H1 (cell line): ENCODE measurements at regions not wholly inside any gene's neighbourhood (a gene's known extent, or its start where the extent isn't known, plus 50 kb on each side); places are given as distances from the start of the nearest gene placed in this dataset.
A peak's percentile ranks its signal among the peaks of the same experiment; 100 is the strongest.

Experiments used
- CTCF ChIA-PET: fragments of 300-600 bp; sonication (Branson Sonifier 250); formaldehyde crosslinking; loops from one replicate; lab custom pipeline; 2021; ENCODE audit not compliant: partially characterized antibody; lab: Charles Lee
- POLR2A ChIA-PET: fragments of 300-600 bp; sonication (Branson Sonifier 250); formaldehyde crosslinking; loops from one replicate; lab custom pipeline; 2021; ENCODE audit warnings: inconsistent platforms; ENCODE audit not compliant: partially characterized antibody; lab: Charles Lee
- DNase-seq, 2 experiments: peaks; one replicate each; pipeline versions ENCODE4 v3.0.0 to v3.0.0-alpha.2; 2010 to 2022; ENCODE audit warnings: low spot score in 2 of 2, low read depth in 1 of 2, mixed read lengths in 1 of 2
- FAIRE-seq: peaks from 2 replicates; lab custom pipeline; 2011; peaks lifted over from hg19 to GRCh38; lab: Jason Lieb, UNC
- H2AFZ ChIP-seq: 2 replicates; pipeline ENCODE4 v1.8.1; 2012; ENCODE audit warnings: low read length, inconsistent platforms
- H2AK5ac ChIP-seq: 2 replicates; pipeline ENCODE4 v1.6.1; 2013; ENCODE audit warnings: low read depth, low read length
- H2BK120ac ChIP-seq: replicated peaks from 2 replicates; pipeline ENCODE3; 2013; ENCODE audit warnings: low read depth, low read length, inconsistent platforms
- H2BK12ac ChIP-seq: 2 replicates; pipeline ENCODE4 v1.6.1; 2013; ENCODE audit warnings: low read depth, low read length
- H2BK15ac ChIP-seq: 2 replicates; pipeline ENCODE4 v1.6.1; 2013; ENCODE audit warnings: low read length
- H2BK20ac ChIP-seq: 2 replicates; pipeline ENCODE4 v1.6.1; 2013; ENCODE audit warnings: low read length
- H2BK5ac ChIP-seq: 2 replicates; pipeline ENCODE4 v1.6.1; 2013; ENCODE audit warnings: low read depth, low read length
- H3K14ac ChIP-seq: 2 replicates; pipeline ENCODE4 v1.6.1; 2013; ENCODE audit warnings: inconsistent platforms; ENCODE audit not compliant: insufficient read length
- H3K18ac ChIP-seq: 2 replicates; pipeline ENCODE4 v1.6.1; 2013; ENCODE audit warnings: low read length; ENCODE audit errors: extremely low read depth
- H3K23ac ChIP-seq: 2 replicates; pipeline ENCODE4 v1.6.1; 2013; ENCODE audit warnings: inconsistent platforms; ENCODE audit not compliant: insufficient read length
- H3K23me2 ChIP-seq: 2 replicates; pipeline ENCODE4 v1.6.1; 2013; ENCODE audit warnings: low read depth, low read length
- H3K27ac ChIP-seq: 2 replicates; pipeline ENCODE4 v1.6.1; 2011; ENCODE audit warnings: low read depth, low read length, inconsistent platforms
- H3K27me3 ChIP-seq, 4 experiments: replicated peaks in 1 of 4; 1 replicate in 1 of 4; 2 replicates in 3 of 4; pipeline versions ENCODE4 v1.6.1 to v1.8.1; 2011 to 2013; ENCODE audit warnings: low read length in 3 of 4, mild to moderate bottlenecking in 3 of 4, inconsistent platforms in 2 of 4, mixed read lengths in 2 of 4, moderate library complexity in 1 of 4; ENCODE audit not compliant: control insufficient read depth in 3 of 4, insufficient read depth in 3 of 4; ENCODE audit errors: extremely low read depth in 1 of 4
- H3K36me3 ChIP-seq, 4 experiments: 2 replicates each; pipeline versions ENCODE4 v1.6.1 to v1.8.1; 2011 to 2013; ENCODE audit warnings: mild to moderate bottlenecking in 4 of 4, low read length in 3 of 4, moderate library complexity in 2 of 4, control low read depth in 1 of 4, inconsistent platforms in 1 of 4; ENCODE audit not compliant: insufficient read depth in 4 of 4, control insufficient read depth in 2 of 4
- H3K4ac ChIP-seq: replicated peaks from 2 replicates; pipeline ENCODE3; 2013; ENCODE audit warnings: low read length, low read depth, mixed read lengths, inconsistent platforms; ENCODE audit not compliant: insufficient read length
- H3K4me1 ChIP-seq, 4 experiments: replicated peaks in 1 of 4; 1 replicate in 1 of 4; 2 replicates in 3 of 4; pipeline versions ENCODE4 v1.6.1 to v1.8.1; 2011 to 2013; ENCODE audit warnings: low read length in 3 of 4, inconsistent platforms in 2 of 4, mixed read lengths in 1 of 4; ENCODE audit not compliant: insufficient read depth in 4 of 4, control insufficient read depth in 3 of 4
- H3K4me2 ChIP-seq, 2 experiments: 2 replicates each; pipeline versions ENCODE4 v1.6.1 to v1.8.1; 2011 to 2013; ENCODE audit warnings: low read depth in 2 of 2, low read length in 2 of 2, control low read depth in 1 of 2, inconsistent platforms in 1 of 2, mild to moderate bottlenecking in 1 of 2; ENCODE audit not compliant: insufficient read depth in 1 of 2
- H3K4me3 ChIP-seq, 4 experiments: fragments of 200-600, 300-600 bp in 1 of 4; sonication (generic), shearing (Covaris generic), sonication (Bioruptor Twin) in 1 of 4; 2 replicates each; pipeline versions ENCODE4 v1.5.1 to v1.8.1; 2011 to 2016; ENCODE audit warnings: low read length in 4 of 4, low read depth in 3 of 4, control low read depth in 2 of 4, inconsistent platforms in 2 of 4, mild to moderate bottlenecking in 2 of 4, mixed read lengths in 1 of 4, moderate library complexity in 1 of 4; ENCODE audit not compliant: insufficient read depth in 2 of 4; ENCODE audit errors: extremely low read depth in 1 of 4
- H3K56ac ChIP-seq: replicated peaks from 2 replicates; pipeline ENCODE3; 2013; ENCODE audit warnings: low read depth, mild to moderate bottlenecking, mixed read lengths, low read length, inconsistent platforms; ENCODE audit not compliant: insufficient read length
- H3K79me1 ChIP-seq: 2 replicates; pipeline ENCODE4 v1.6.1; 2013; ENCODE audit warnings: low read depth, low read length, control low read depth
- H3K79me2 ChIP-seq, 2 experiments: 2 replicates each; pipeline versions ENCODE4 v1.6.1 to v1.8.1; 2012 to 2013; ENCODE audit warnings: low read length in 2 of 2, mild to moderate bottlenecking in 2 of 2, inconsistent platforms in 1 of 2; ENCODE audit not compliant: insufficient read depth in 2 of 2, control insufficient read depth in 1 of 2
- H3K9ac ChIP-seq, 4 experiments: replicated peaks in 1 of 4; 1 replicate in 1 of 4; 2 replicates in 3 of 4; pipeline versions ENCODE4 v1.6.1 to v1.8.1; 2011 to 2013; ENCODE audit warnings: low read depth in 3 of 4, low read length in 3 of 4, control low read depth in 2 of 4, mild to moderate bottlenecking in 2 of 4, moderate library complexity in 2 of 4, inconsistent platforms in 1 of 4; ENCODE audit errors: extremely low read depth in 1 of 4
- H3K9me3 ChIP-seq, 2 experiments: 2 replicates each; pipeline versions ENCODE4 v1.6.1 to v1.8.1; 2012 to 2013; ENCODE audit warnings: mild to moderate bottlenecking in 2 of 2, moderate library complexity in 2 of 2, control low read depth in 1 of 2, inconsistent platforms in 1 of 2, low read depth in 1 of 2, low read length in 1 of 2, mixed read lengths in 1 of 2; ENCODE audit not compliant: insufficient read depth in 2 of 2
- H4K20me1 ChIP-seq, 2 experiments: replicated peaks in 1 of 2; 2 replicates each; pipeline versions ENCODE3 to v1.8.1; 2011 to 2013; ENCODE audit warnings: inconsistent platforms in 2 of 2, low read length in 2 of 2, mild to moderate bottlenecking in 1 of 2; ENCODE audit not compliant: insufficient read depth in 2 of 2, control insufficient read depth in 1 of 2
- H4K5ac ChIP-seq: 2 replicates; pipeline ENCODE4 v1.6.1; 2013; ENCODE audit warnings: low read length, low read depth, mixed read lengths, inconsistent platforms; ENCODE audit not compliant: insufficient read length
- H4K8ac ChIP-seq: 2 replicates; pipeline ENCODE4 v1.8.0; 2013; ENCODE audit warnings: mild to moderate bottlenecking, moderate library complexity, low read length, inconsistent platforms; ENCODE audit not compliant: insufficient read depth; ENCODE audit errors: extremely low read depth
- H4K91ac ChIP-seq: replicated peaks from 2 replicates; pipeline ENCODE3; 2013; ENCODE audit warnings: low read length, mixed read lengths, inconsistent platforms; ENCODE audit not compliant: insufficient read length
- BCL11A ChIP-seq, 2 experiments: IDR thresholded peaks; one replicate each; pipeline ENCODE4 v1.6.1; 2011; ENCODE audit warnings: low read depth in 2 of 2, low read length in 2 of 2, mild to moderate bottlenecking in 2 of 2
- EZH2 ChIP-seq: fragments of 200-600 bp; sonication (generic); IDR thresholded peaks from 2 replicates; pipeline ENCODE4 v1.7.1; 2012; ENCODE audit warnings: low read depth, mild to moderate bottlenecking, moderate library complexity, low read length, inconsistent platforms; ENCODE audit not compliant: severe bottlenecking
- GTF2F1 ChIP-seq: IDR thresholded peaks from 2 replicates; pipeline ENCODE4 v1.6.1; 2012; ENCODE audit warnings: low read depth, low read length, improper control_type of control experiment, borderline replicate concordance
- JUN ChIP-seq: IDR thresholded peaks from 2 replicates; pipeline ENCODE4 v1.6.1; 2011; ENCODE audit warnings: low read depth, mild to moderate bottlenecking, improper control_type of control experiment, low read length
- KDM4A ChIP-seq: IDR thresholded peaks from one replicate; pipeline ENCODE4 v1.7.1; 2012; ENCODE audit warnings: low read depth, mild to moderate bottlenecking, moderate library complexity, low read length, inconsistent platforms; ENCODE audit not compliant: severe bottlenecking
- NRF1 ChIP-seq: IDR thresholded peaks from 2 replicates; pipeline ENCODE4 v1.6.1; 2011; ENCODE audit warnings: mild to moderate bottlenecking, low read depth, low read length, improper control_type of control experiment
- RFX5 ChIP-seq: IDR thresholded peaks from 2 replicates; pipeline ENCODE4 v1.6.1; 2011; ENCODE audit warnings: low read depth, low read length, improper control_type of control experiment, borderline replicate concordance
- TCF12 ChIP-seq: IDR thresholded peaks from 2 replicates; pipeline ENCODE4 v1.6.1; 2011; ENCODE audit warnings: low read depth, mild to moderate bottlenecking, low read length
- WGBS, 2 experiments: shearing (Covaris generic) in 1 of 2; methylation state at CpG; one replicate each; pipeline versions ENCODE4 v1.1.6 to v1.1.7; 2013 to 2015; ENCODE audit warnings: low lambda C conversion rate in 2 of 2, mixed read lengths in 2 of 2, inconsistent platforms in 1 of 2, low coverage in 1 of 2, missing lambda C conversion rate in 1 of 2; ENCODE audit not compliant: insufficient replicate concordance in 2 of 2, insufficient coverage in 1 of 2, insufficient read length in 1 of 2; ENCODE audit errors: extremely low coverage in 1 of 2, missing lambda C conversion rate in 1 of 2; 5-methylcytosine and 5-hydroxymethylcytosine counted together
- TF ChIP-seq, protein P1 (sequence below): IDR thresholded peaks from 2 replicates; pipeline ENCODE4 v1.6.1; 2011; ENCODE audit warnings: low read depth, mild to moderate bottlenecking, low read length; ENCODE audit not compliant: insufficient read depth

DNA sequence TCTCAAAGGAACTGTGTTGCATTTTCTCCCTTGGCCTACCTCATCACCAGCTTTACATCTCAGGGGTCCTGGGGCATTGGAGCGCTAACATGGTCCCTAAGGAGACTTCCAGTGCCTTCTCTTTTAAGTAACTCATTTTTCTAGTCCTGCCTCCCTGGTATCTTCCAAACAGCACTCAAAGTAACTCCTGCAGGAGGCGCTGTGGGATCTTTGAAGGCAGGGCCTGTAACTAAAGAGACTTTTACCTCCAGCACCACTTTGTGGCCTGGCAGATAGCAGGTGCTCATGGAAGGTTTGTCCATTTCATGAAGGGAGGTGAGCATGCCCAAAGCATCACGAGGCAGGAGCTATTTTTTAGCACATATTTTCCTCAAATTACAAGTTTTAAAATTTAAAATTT is 411.0 kb upstream of the GYPC start:
- H3K23me2 ChIP-seq = no peaks in the 10 kb centered on the region
- H2AFZ ChIP-seq = no peak overlapping the region
- H4K91ac ChIP-seq = no peak overlapping the region
- FAIRE-seq (peak; percentile 89), DNase-seq (peak; percentile 51 to 85)
- no peak overlapping the region for H2BK20ac ChIP-seq
- no peak overlapping the region for H4K8ac ChIP-seq
- no peak overlapping the region for H3K4me3 ChIP-seq
- H4K20me1 ChIP-seq = no peaks in the 10 kb centered on the region
- no peak overlapping the region for H3K23ac ChIP-seq
- no peak overlapping the region for H3K14ac ChIP-seq
- no peak overlapping the region for H3K4me2 ChIP-seq
- no peaks in the 10 kb centered on the region for H3K4me1 ChIP-seq
- no peaks in the 10 kb centered on the region for H3K79me2 ChIP-seq
- no peak overlapping the region for H3K9ac ChIP-seq
- H3K9me3 ChIP-seq = no peaks in the 10 kb centered on the region
- no peak overlapping the region for H4K5ac ChIP-seq
- no peak overlapping the region for H2BK120ac ChIP-seq
- no peak overlapping the region for H2BK15ac ChIP-seq
- no peak overlapping the region for H3K27ac ChIP-seq
- no peaks in the 10 kb centered on the region for H3K36me3 ChIP-seq
- no peak overlapping the region for H2BK12ac ChIP-seq
- no peak overlapping the region for H3K18ac ChIP-seq
- no peak overlapping the region for H2BK5ac ChIP-seq
- H3K79me1 ChIP-seq = no peaks in the 10 kb centered on the region
- no peak overlapping the region for H3K56ac ChIP-seq
- no peak overlapping the region for H3K4ac ChIP-seq
- WGBS, 2 experiments = 21% methylated on average over 3 of the region's 3 CpGs; no CpG with 5 or more reads in 1 of the 2 experiments
- H3K27me3 ChIP-seq = no peaks in the 10 kb centered on the region
- no peak overlapping the region for H2AK5ac ChIP-seq
- POLR2A ChIA-PET = no interaction called here
- CTCF ChIA-PET = interaction anchor here (0.6 to 4.6 kb wide), 39 partner anchors 8 to 729 kb away, joined by 3 to 45 read pairs (median 4); no protein-coding TSS in a partner anchor
- no peak for TF ChIP-seq EZH2
- TF ChIP-seq TCF12 = 0 out of 2 replicates have a peak, but pooled peaks have one; percentile 15
- TF ChIP-seq, protein P1, sequence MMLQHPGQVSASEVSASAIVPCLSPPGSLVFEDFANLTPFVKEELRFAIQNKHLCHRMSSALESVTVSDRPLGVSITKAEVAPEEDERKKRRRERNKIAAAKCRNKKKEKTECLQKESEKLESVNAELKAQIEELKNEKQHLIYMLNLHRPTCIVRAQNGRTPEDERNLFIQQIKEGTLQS = no peak
- no peak for TF ChIP-seq KDM4A
- TF ChIP-seq BCL11A (IDR thresholded peaks at IDR 0.05; ENCODE audit: low read depth in 2 of 2, low read length in 2 of 2) = no peak
- TF ChIP-seq RFX5 = no peak
- no peak for TF ChIP-seq NRF1
- TF ChIP-seq GTF2F1 = no peak
- TF ChIP-seq JUN = no peak
